GM18873 (cell line): ENCODE measurements at regions not wholly inside any gene's neighbourhood (a gene's known extent, or its start where the extent isn't known, plus 50 kb on each side); places are given as distances from the start of the nearest gene placed in this dataset.

Experiments used
- ATAC-seq: cut with Tn5 transposase; IDR thresholded peaks from one replicate; pipeline ENCODE4 v1.9.1; 2021; ENCODE audit warnings: mild to moderate bottlenecking, moderate library complexity, moderate number of reproducible peaks; ENCODE audit not compliant: unreplicated experiment, low FRiP score

- ATAC-seq = no peak
These were observed 256.3 kb upstream of the ZFHX3 start for GRCh38 chr16:73304008-73304774.

GRCh38 chr16:73302942-73303341 is 255.0 kb upstream of the ZFHX3 start:
- ATAC-seq = no peak

- ATAC-seq = no peak
These were observed 254.1 kb upstream of the ZFHX3 start for GRCh38 chr16:73301984-73302383.

GRCh38 chr16:73299346-73299745 is 251.4 kb upstream of the ZFHX3 start:
- ATAC-seq = no peak

- ATAC-seq = no peak
These were observed 250.6 kb upstream of the ZFHX3 start for GRCh38 chr16:73298562-73298961.

GRCh38 chr16:73290258-73290657 is 242.3 kb upstream of the ZFHX3 start:
- ATAC-seq = no peak

- peak; percentile 89 for ATAC-seq
These were observed 241.3 kb upstream of the ZFHX3 start for GRCh38 chr16:73289232-73289631.

GRCh38 chr16:73288520-73288919 is 240.6 kb upstream of the ZFHX3 start:
- ATAC-seq = no peak

- ATAC-seq = no peak
These were observed 240.0 kb upstream of the ZFHX3 start for GRCh38 chr16:73287859-73288405.

- no peak for ATAC-seq
These were observed 238.7 kb upstream of the ZFHX3 start for GRCh38 chr16:73286346-73287267.

GRCh38 chr16:73285436-73286201 is 237.7 kb upstream of the ZFHX3 start:
- ATAC-seq = no peak

GRCh38 chr16:73280388-73280787 is 232.5 kb upstream of the ZFHX3 start:
- no peak for ATAC-seq

- ATAC-seq = no peak
These were observed 231.5 kb upstream of the ZFHX3 start for GRCh38 chr16:73279451-73279850.

- ATAC-seq = no peak
These were observed 229.1 kb upstream of the ZFHX3 start for GRCh38 chr16:73277071-73277470.

- ATAC-seq = no peak
These were observed 227.5 kb upstream of the ZFHX3 start for GRCh38 chr16:73275448-73275847.

- ATAC-seq = peak; percentile 72
These were observed 227.1 kb upstream of the ZFHX3 start for GRCh38 chr16:73275024-73275423.

GRCh38 chr16:73274140-73274539 is 226.2 kb upstream of the ZFHX3 start:
- no peak for ATAC-seq

- ATAC-seq = no peak
These were observed 220.6 kb upstream of the ZFHX3 start for GRCh38 chr16:73268366-73268993.

- ATAC-seq = no peak
These were observed 218.0 kb upstream of the ZFHX3 start for GRCh38 chr16:73265935-73266334.
